HUES64 (cell line): ENCODE measurements at regions not wholly inside any gene's neighbourhood (a gene's known extent, or its start where the extent isn't known, plus 50 kb on each side); places are given as distances from the start of the nearest gene placed in this dataset.
"Not testable (repeated sequence)": the region's sequence is repeated elsewhere in the genome, so short reads cannot be mapped to it uniquely, and the experiment has no call there.

ENCODE experiments used
- H3K27ac ChIP-seq: 2 replicates; pipeline ENCODE4 v1.7.0; 2013; ENCODE audit warnings: low read depth, low read length, inconsistent platforms
- H3K27me3 ChIP-seq: 2 replicates; pipeline ENCODE4 v1.6.1; 2013; ENCODE audit warnings: mild to moderate bottlenecking, low read length; ENCODE audit not compliant: insufficient read depth
- H3K36me3 ChIP-seq: 2 replicates; pipeline ENCODE4 v1.6.1; 2013; ENCODE audit warnings: mild to moderate bottlenecking, low read length; ENCODE audit not compliant: insufficient read depth
- H3K4me1 ChIP-seq: 2 replicates; pipeline ENCODE4 v1.6.1; 2013; ENCODE audit warnings: mild to moderate bottlenecking, low read length, moderate library complexity; ENCODE audit not compliant: insufficient read depth
- H3K4me3 ChIP-seq: 2 replicates; pipeline ENCODE4 v1.5.1; 2013; ENCODE audit warnings: mild to moderate bottlenecking, low read length, moderate library complexity
- H3K9ac ChIP-seq: 2 replicates; pipeline ENCODE4 v1.6.1; 2013; ENCODE audit warnings: mild to moderate bottlenecking, low read depth, low read length
- H3K9me3 ChIP-seq: 2 replicates; pipeline ENCODE4 v1.6.1; 2013; ENCODE audit warnings: low read depth, low read length; ENCODE audit not compliant: insufficient read depth
- WGBS: fragments of 150-250, 120-280 bp; methylation state at CpG from one replicate; pipeline ENCODE4 v1.1.7; 2013; ENCODE audit warnings: missing lambda C conversion rate; 5-methylcytosine and 5-hydroxymethylcytosine counted together

- WGBS = 85% methylated on average over 19 of the region's 19 CpGs
- not testable (repeated sequence) for H3K4me1 ChIP-seq, H3K27ac ChIP-seq, H3K9ac ChIP-seq, H3K4me3 ChIP-seq, H3K36me3 ChIP-seq
- Histone ChIP-seq H3K27me3 (peaks cover 29% of the 10 kb centered on the region), H3K9me3 (peaks cover 72% of the 10 kb centered on the region)
Observed at GRCh38 chr2:89766141-89766990, 1074.9 kb downstream of the RPIA start.

- H3K4me3 ChIP-seq = 0 out of 2 replicates have a peak overlapping the region, but pooled peaks have one; percentile 30
- H3K9ac ChIP-seq, H3K27ac ChIP-seq, H3K4me1 ChIP-seq, H3K36me3 ChIP-seq: not testable (repeated sequence)
- H3K9me3 ChIP-seq = peaks cover 68% of the 10 kb centered on the region
- H3K27me3 ChIP-seq = peaks cover 29% of the 10 kb centered on the region
- whole genome bisulfite sequencing = 91% methylated on average over 7 of the region's 7 CpGs
Observed at GRCh38 chr2:89767058-89767457, 1075.6 kb downstream of the RPIA start.

- 85% methylated on average over 60 of the region's 60 CpGs for WGBS
- H3K27me3 ChIP-seq = peaks cover 29% of the 10 kb centered on the region
- H3K9me3 ChIP-seq = peaks cover 67% of the 10 kb centered on the region
- H3K36me3 ChIP-seq = no peaks in the 10 kb centered on the region
- peak overlapping the region; percentile 30; the same call in 1 of the 2 replicates for H3K4me3 ChIP-seq
- no peak overlapping the region for H3K9ac ChIP-seq
- H3K4me1 ChIP-seq = no peaks in the 10 kb centered on the region
- H3K27ac ChIP-seq = no peak overlapping the region
Observed at GRCh38 chr2:89767572-89768435, 1076.3 kb downstream of the RPIA start.

GRCh38 chr2:89775885-89776284, 1084.4 kb downstream of the RPIA start:
- no peaks in the 10 kb centered on the region for H3K4me1 ChIP-seq
- no peak overlapping the region; the same call in 1 of the 2 replicates for H3K4me3 ChIP-seq
- no peaks in the 10 kb centered on the region for H3K27me3 ChIP-seq
- no peak overlapping the region for H3K27ac ChIP-seq
- WGBS = 92% methylated on average over 15 of the region's 15 CpGs
- no peak overlapping the region for H3K9ac ChIP-seq
- H3K36me3 ChIP-seq = no peaks in the 10 kb centered on the region
- peaks cover 94% of the 10 kb centered on the region for H3K9me3 ChIP-seq

- no peaks in the 10 kb centered on the region for H3K27me3 ChIP-seq
- 87% methylated on average over 15 of the region's 15 CpGs for whole genome bisulfite sequencing
Observed at GRCh38 chr2:89780318-89780717, 1088.8 kb downstream of the RPIA start.

GRCh38 chr2:89781962-89782361, 1090.5 kb downstream of the RPIA start:
- H3K4me1 ChIP-seq = no peaks in the 10 kb centered on the region
- peaks cover 98% of the 10 kb centered on the region for H3K9me3 ChIP-seq
- H3K36me3 ChIP-seq = no peaks in the 10 kb centered on the region
- no peak overlapping the region for H3K9ac ChIP-seq
- WGBS = 79% methylated on average over 5 of the region's 5 CpGs
- no peaks in the 10 kb centered on the region for H3K27me3 ChIP-seq
- H3K27ac ChIP-seq = no peak overlapping the region
- H3K4me3 ChIP-seq = no peak overlapping the region

More at GRCh38 chr2:89780318-89780717, 1088.8 kb downstream of the RPIA start:
- no peaks in the 10 kb centered on the region for H3K36me3 ChIP-seq
- H3K27ac ChIP-seq = no peak overlapping the region
- H3K4me3 ChIP-seq = peak overlapping the region; percentile 2; the same call in 1 of the 2 replicates
- H3K4me1 ChIP-seq = no peaks in the 10 kb centered on the region
- H3K9me3 ChIP-seq = peaks cover 100% of the 10 kb centered on the region
- no peak overlapping the region for H3K9ac ChIP-seq

- Histone ChIP-seq H3K4me3 (peak overlapping the region; percentile 3; the same call in 1 of the 2 replicates), H3K27me3 (no peaks in the 10 kb centered on the region), H3K4me1 (no peaks in the 10 kb centered on the region), H3K9ac (no peak overlapping the region), H3K27ac (no peak overlapping the region), H3K36me3 (no peaks in the 10 kb centered on the region), H3K9me3 (peaks cover 98% of the 10 kb centered on the region)
- WGBS = 93% methylated on average over 16 of the region's 16 CpGs
Observed at GRCh38 chr2:89784960-89785359, 1093.5 kb downstream of the RPIA start.

GRCh38 chr2:89785528-89785927, 1094.1 kb downstream of the RPIA start:
- H3K36me3 ChIP-seq, H3K4me1 ChIP-seq, H3K4me3 ChIP-seq, H3K27me3 ChIP-seq, H3K27ac ChIP-seq, H3K9ac ChIP-seq: not testable (repeated sequence)
- peaks cover 98% of the 10 kb centered on the region for H3K9me3 ChIP-seq
- WGBS = 92% methylated on average over 15 of the region's 15 CpGs

- not testable (repeated sequence) for H3K27me3 ChIP-seq, H3K36me3 ChIP-seq, H3K9ac ChIP-seq, H3K4me3 ChIP-seq, H3K4me1 ChIP-seq, H3K27ac ChIP-seq
- 88% methylated on average over 16 of the region's 16 CpGs for WGBS
- H3K9me3 ChIP-seq = peaks cover 98% of the 10 kb centered on the region
Observed at GRCh38 chr2:89786642-89787041, 1095.2 kb downstream of the RPIA start.

GRCh38 chr2:89795530-89795929, 1104.1 kb downstream of the RPIA start:
- 93% methylated on average over 17 of the region's 17 CpGs for WGBS

More at GRCh38 chr2:89795530-89795929, 1104.1 kb downstream of the RPIA start:
- not testable (repeated sequence) for H3K36me3 ChIP-seq, H3K27ac ChIP-seq, H3K27me3 ChIP-seq, H3K9ac ChIP-seq, H3K4me1 ChIP-seq
- Histone ChIP-seq H3K9me3 (peaks cover 100% of the 10 kb centered on the region), H3K4me3 (peak overlapping the region; percentile 15; the same call in 1 of the 2 replicates)
